Fibroblast of pulmonary artery (primary cell): ENCODE measurements at regions not wholly inside any gene's neighbourhood (a gene's known extent, or its start where the extent isn't known, plus 50 kb on each side); places are given as distances from the start of the nearest gene placed in this dataset.
"Not testable (repeated sequence)": the region's sequence is repeated elsewhere in the genome, so short reads cannot be mapped to it uniquely, and the experiment has no call there.

Experiments used
- DNase-seq: peaks from one replicate; pipeline ENCODE4 v3.0.0-alpha.2; 2010; ENCODE audit warnings: low read depth
- H3K4me3 ChIP-seq: replicated peaks from 2 replicates; pipeline ENCODE4 v1.5.1; 2011; ENCODE audit warnings: low read depth, mild to moderate bottlenecking, control low read depth, low read length, moderate library complexity
- CTCF ChIP-seq: IDR thresholded peaks from 2 replicates; pipeline ENCODE4 v1.5.1; 2011; ENCODE audit warnings: mild to moderate bottlenecking, control low read depth, low read length, inconsistent platforms; ENCODE audit errors: missing control alignments

GRCh38 chr15:35944945-35945585, 399.1 kb upstream of the DPH6 start:
- no peak overlapping the region for H3K4me3 ChIP-seq
- no peak for TF ChIP-seq CTCF
- no peak for DNase-seq

GRCh38 chr15:35953424-35953823, 407.5 kb upstream of the DPH6 start:
- H3K4me3 ChIP-seq, result no peak overlapping the region
- DNase-seq, result no peak
- no peak for TF ChIP-seq CTCF

GRCh38 chr15:35956056-35956455, 410.1 kb upstream of the DPH6 start:
- no peak for DNase-seq
- H3K4me3 ChIP-seq, result no peak overlapping the region
- TF ChIP-seq CTCF, result no peak

- H3K4me3 ChIP-seq, result no peak overlapping the region
- no peak for TF ChIP-seq CTCF
- DNase-seq, result peak; percentile 20
Observed at GRCh38 chr15:35958021-35958420, 412.1 kb upstream of the DPH6 start.

GRCh38 chr15:35958975-35959374, 413.0 kb upstream of the DPH6 start:
- no peak overlapping the region for H3K4me3 ChIP-seq
- DNase-seq, result peak; percentile 17
- no peak for TF ChIP-seq CTCF

GRCh38 chr15:35963326-35963725, 417.4 kb upstream of the DPH6 start:
- TF ChIP-seq CTCF, result no peak
- no peak for DNase-seq
- no peak overlapping the region for H3K4me3 ChIP-seq

GRCh38 chr15:35966781-35967180, 420.8 kb upstream of the DPH6 start:
- TF ChIP-seq CTCF, result no peak
- DNase-seq, result no peak
- H3K4me3 ChIP-seq, result no peak overlapping the region

GRCh38 chr15:35967968-35968367, 422.0 kb upstream of the DPH6 start:
- DNase-seq, H3K4me3 ChIP-seq: not testable (repeated sequence)
